ENCODE measurements at regions not wholly inside any gene's neighbourhood (a gene's known extent, or its start where the extent isn't known, plus 50 kb on each side); places are given as distances from the start of the nearest gene placed in this dataset.
"Not testable (repeated sequence)": the region's sequence is repeated elsewhere in the genome, so short reads cannot be mapped to it uniquely, and the experiment has no call there.

DNA sequence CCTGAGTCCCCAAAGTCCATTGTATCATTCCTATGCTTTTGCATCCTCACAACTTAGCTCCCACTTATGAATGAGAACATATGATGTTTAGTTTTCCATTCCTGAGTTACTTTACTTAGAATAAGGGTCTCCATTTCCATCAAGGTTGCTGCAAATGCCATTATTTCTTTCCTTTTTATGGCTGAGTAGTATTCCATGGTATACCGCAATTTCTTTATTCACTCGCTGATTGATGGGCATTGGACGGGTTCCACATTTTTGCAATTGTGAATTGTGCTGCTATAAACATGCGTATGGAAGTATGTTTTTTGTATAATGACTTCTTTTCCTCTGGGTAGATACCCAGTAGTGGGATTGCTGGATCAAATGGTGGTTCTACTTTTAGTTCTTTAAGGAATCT, 69.7 kb downstream of the RPL22L1 start:
- TF ChIP-seq, protein P1, sequence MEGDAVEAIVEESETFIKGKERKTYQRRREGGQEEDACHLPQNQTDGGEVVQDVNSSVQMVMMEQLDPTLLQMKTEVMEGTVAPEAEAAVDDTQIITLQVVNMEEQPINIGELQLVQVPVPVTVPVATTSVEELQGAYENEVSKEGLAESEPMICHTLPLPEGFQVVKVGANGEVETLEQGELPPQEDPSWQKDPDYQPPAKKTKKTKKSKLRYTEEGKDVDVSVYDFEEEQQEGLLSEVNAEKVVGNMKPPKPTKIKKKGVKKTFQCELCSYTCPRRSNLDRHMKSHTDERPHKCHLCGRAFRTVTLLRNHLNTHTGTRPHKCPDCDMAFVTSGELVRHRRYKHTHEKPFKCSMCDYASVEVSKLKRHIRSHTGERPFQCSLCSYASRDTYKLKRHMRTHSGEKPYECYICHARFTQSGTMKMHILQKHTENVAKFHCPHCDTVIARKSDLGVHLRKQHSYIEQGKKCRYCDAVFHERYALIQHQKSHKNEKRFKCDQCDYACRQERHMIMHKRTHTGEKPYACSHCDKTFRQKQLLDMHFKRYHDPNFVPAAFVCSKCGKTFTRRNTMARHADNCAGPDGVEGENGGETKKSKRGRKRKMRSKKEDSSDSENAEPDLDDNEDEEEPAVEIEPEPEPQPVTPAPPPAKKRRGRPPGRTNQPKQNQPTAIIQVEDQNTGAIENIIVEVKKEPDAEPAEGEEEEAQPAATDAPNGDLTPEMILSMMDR (IDR thresholded peaks at IDR 0.05): not testable (repeated sequence)
- not testable (repeated sequence) for TF ChIP-seq POLR2A (IDR thresholded peaks at IDR 0.05)

Data from uterus (tissue), 2 donors.